H1 (cell line): ENCODE measurements at regions not wholly inside any gene's neighbourhood (a gene's known extent, or its start where the extent isn't known, plus 50 kb on each side); places are given as distances from the start of the nearest gene placed in this dataset.

Source experiments
- NANOG ChIP-seq: IDR thresholded peaks from 2 replicates; pipeline ENCODE4 v1.6.1; 2011; ENCODE audit warnings: low read length, low read depth, mild to moderate bottlenecking, inconsistent platforms; ENCODE audit not compliant: insufficient read depth, poor library complexity, severe bottlenecking
- TAF7 ChIP-seq: optimal IDR thresholded peaks from 2 replicates; pipeline ENCODE3; 2011; ENCODE audit warnings: low read depth, mild to moderate bottlenecking, inconsistent platforms, low read length, moderate library complexity, borderline replicate concordance
- TCF12 ChIP-seq: IDR thresholded peaks from 2 replicates; pipeline ENCODE4 v1.6.1; 2011; ENCODE audit warnings: low read depth, mild to moderate bottlenecking, low read length
- USF2 ChIP-seq: IDR thresholded peaks from 2 replicates; pipeline ENCODE4 v1.6.1; 2011; ENCODE audit warnings: low read length, improper control_type of control experiment

- no peak for TF ChIP-seq USF2
- no peak for TF ChIP-seq NANOG
- TF ChIP-seq TAF7, result no peak
- TF ChIP-seq TCF12, result no peak
These were observed 199.2 kb upstream of the MEOX2 start (continued) for GRCh38 chr7:15885678-15886077.
